ENCODE measurements at regions not wholly inside any gene's neighbourhood (a gene's known extent, or its start where the extent isn't known, plus 50 kb on each side); places are given as distances from the start of the nearest gene placed in this dataset.
"Not testable (repeated sequence)": the region's sequence is repeated elsewhere in the genome, so short reads cannot be mapped to it uniquely, and the experiment has no call there.

GRCh38 chr6:67887747-67888545 is 747.1 kb upstream of the ADGRB3 start:
- in situ Hi-C loops (cut with HindIII; ENCODE audit: low sequenced_read_pairs) = no loop called here

GRCh38 chr6:67887419-67887746 is 747.7 kb upstream of the ADGRB3 start:
- in situ Hi-C loops (cut with HindIII; ENCODE audit: low sequenced_read_pairs) = no loop called here
- no peak for DNase-seq (ENCODE audit: low spot score)

More at GRCh38 chr6:67887747-67888545, 747.1 kb upstream of the ADGRB3 start:
- no peak for DNase-seq (ENCODE audit: low spot score)

GRCh38 chr6:67886840-67887292 is 748.2 kb upstream of the ADGRB3 start:
- in situ Hi-C loops (cut with HindIII; ENCODE audit: low sequenced_read_pairs) = no loop called here
- no peak for DNase-seq (ENCODE audit: low spot score)

- in situ Hi-C loops (cut with HindIII; ENCODE audit: low sequenced_read_pairs) = no loop called here
- DNase-seq (ENCODE audit: low spot score) = no peak
Observed at GRCh38 chr6:67886036-67886707, 748.9 kb upstream of the ADGRB3 start.

GRCh38 chr6:67885081-67886033 is 749.7 kb upstream of the ADGRB3 start:
- no peak for DNase-seq (ENCODE audit: low spot score)
- in situ Hi-C loops (cut with HindIII; ENCODE audit: low sequenced_read_pairs) = no loop called here

GRCh38 chr6:67884442-67884841 is 750.6 kb upstream of the ADGRB3 start:
- DNase-seq (ENCODE audit: low spot score) = no peak
- in situ Hi-C loops (cut with HindIII; ENCODE audit: low sequenced_read_pairs) = no loop called here

- no peak for DNase-seq (ENCODE audit: low spot score)
- in situ Hi-C loops (cut with HindIII; ENCODE audit: low sequenced_read_pairs) = no loop called here
Observed at GRCh38 chr6:67883500-67884366, 751.3 kb upstream of the ADGRB3 start.

- in situ Hi-C loops (cut with HindIII; ENCODE audit: low sequenced_read_pairs) = no loop called here
- no peak for DNase-seq (ENCODE audit: low spot score)
Observed at GRCh38 chr6:67882436-67883311, 752.4 kb upstream of the ADGRB3 start.

GRCh38 chr6:67881706-67882065 is 753.4 kb upstream of the ADGRB3 start:
- DNase-seq (ENCODE audit: low spot score) = no peak
- in situ Hi-C loops (cut with HindIII; ENCODE audit: low sequenced_read_pairs) = no loop called here

GRCh38 chr6:67880939-67881705 is 754.0 kb upstream of the ADGRB3 start:
- in situ Hi-C loops (cut with HindIII; ENCODE audit: low sequenced_read_pairs) = no loop called here
- no peak for DNase-seq (ENCODE audit: low spot score)

- DNase-seq (ENCODE audit: low spot score); in situ Hi-C loops (cut with HindIII; ENCODE audit: low sequenced_read_pairs): not testable (repeated sequence)
Observed at GRCh38 chr6:67880343-67880742, 754.7 kb upstream of the ADGRB3 start.

GRCh38 chr6:67879928-67880327 is 755.2 kb upstream of the ADGRB3 start:
- DNase-seq (ENCODE audit: low spot score); in situ Hi-C loops (cut with HindIII; ENCODE audit: low sequenced_read_pairs): not testable (repeated sequence)

GRCh38 chr6:67879105-67879904 is 755.8 kb upstream of the ADGRB3 start:
- in situ Hi-C loops (cut with HindIII; ENCODE audit: low sequenced_read_pairs) = not testable (repeated sequence)

GRCh38 chr6:67878216-67878615 is 756.9 kb upstream of the ADGRB3 start:
- in situ Hi-C loops (cut with HindIII; ENCODE audit: low sequenced_read_pairs); DNase-seq (ENCODE audit: low spot score): not testable (repeated sequence)

More at GRCh38 chr6:67879105-67879904, 755.8 kb upstream of the ADGRB3 start:
- DNase-seq (ENCODE audit: low spot score) = not testable (repeated sequence)

GRCh38 chr6:67877288-67877687 is 757.8 kb upstream of the ADGRB3 start:
- in situ Hi-C loops (cut with HindIII; ENCODE audit: low sequenced_read_pairs) = no loop called here
- no peak for DNase-seq (ENCODE audit: low spot score)

GRCh38 chr6:67875877-67876383 is 759.2 kb upstream of the ADGRB3 start:
- in situ Hi-C loops (cut with HindIII; ENCODE audit: low sequenced_read_pairs) = no loop called here

More at GRCh38 chr6:67875877-67876383, 759.2 kb upstream of the ADGRB3 start:
- no peak for DNase-seq (ENCODE audit: low spot score)

Data from G401 (cell line).